ENCODE measurements at regions not wholly inside any gene's neighbourhood (a gene's known extent, or its start where the extent isn't known, plus 50 kb on each side); places are given as distances from the start of the nearest gene placed in this dataset.

GRCh38 chr12:108008163-108008905 is 120.8 kb upstream of the WSCD2 start:
- no peak for TF ChIP-seq CTCF (conservative IDR thresholded peaks at IDR 0.05; ENCODE audit: low read length)
- H3K4me3 ChIP-seq (ENCODE audit: low read length): no peak overlapping the region
- DNase-seq (ENCODE audit: low read depth): no peak

GRCh38 chr12:108009442-108010070 is 119.5 kb upstream of the WSCD2 start:
- TF ChIP-seq CTCF (conservative IDR thresholded peaks at IDR 0.05; ENCODE audit: low read length): no peak
- H3K4me3 ChIP-seq (ENCODE audit: low read length): no peak overlapping the region
- DNase-seq (ENCODE audit: low read depth): no peak

GRCh38 chr12:108016022-108016564 is 113.0 kb upstream of the WSCD2 start:
- TF ChIP-seq CTCF (conservative IDR thresholded peaks at IDR 0.05; ENCODE audit: low read length): no peak
- H3K4me3 ChIP-seq (ENCODE audit: low read length): no peak overlapping the region
- no peak for DNase-seq (ENCODE audit: low read depth)

DNA sequence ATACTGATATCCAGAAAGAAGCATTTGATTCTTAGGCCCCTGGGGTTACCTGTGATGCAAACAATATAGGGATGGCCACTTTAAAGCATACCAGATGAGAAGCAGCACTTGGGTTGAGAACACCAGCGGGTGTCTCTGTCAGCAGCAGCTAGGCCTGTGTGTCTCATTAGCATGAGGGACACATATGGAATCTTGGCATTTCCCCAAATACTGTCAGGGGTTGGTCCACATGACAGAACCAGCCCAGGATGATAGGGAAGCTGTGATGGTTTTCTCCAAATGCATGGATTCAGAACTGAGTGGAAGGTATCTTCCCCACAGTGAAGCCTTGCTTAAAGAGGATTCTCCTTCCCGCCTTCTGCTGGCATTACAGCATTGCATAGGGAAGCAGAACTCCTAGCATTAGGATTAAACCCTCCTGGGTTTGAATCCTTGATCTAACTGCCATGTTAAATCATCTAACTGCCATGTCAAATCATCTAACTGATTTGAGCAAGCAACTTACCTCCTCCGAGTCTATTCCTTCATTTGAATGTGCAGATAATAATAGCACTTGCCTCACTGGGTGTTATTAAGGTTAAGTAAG is 111.5 kb upstream of the WSCD2 start:
- no peak for DNase-seq (ENCODE audit: low read depth)
- H3K4me3 ChIP-seq (ENCODE audit: low read length): no peak overlapping the region
- no peak for TF ChIP-seq CTCF (conservative IDR thresholded peaks at IDR 0.05; ENCODE audit: low read length)

DNA sequence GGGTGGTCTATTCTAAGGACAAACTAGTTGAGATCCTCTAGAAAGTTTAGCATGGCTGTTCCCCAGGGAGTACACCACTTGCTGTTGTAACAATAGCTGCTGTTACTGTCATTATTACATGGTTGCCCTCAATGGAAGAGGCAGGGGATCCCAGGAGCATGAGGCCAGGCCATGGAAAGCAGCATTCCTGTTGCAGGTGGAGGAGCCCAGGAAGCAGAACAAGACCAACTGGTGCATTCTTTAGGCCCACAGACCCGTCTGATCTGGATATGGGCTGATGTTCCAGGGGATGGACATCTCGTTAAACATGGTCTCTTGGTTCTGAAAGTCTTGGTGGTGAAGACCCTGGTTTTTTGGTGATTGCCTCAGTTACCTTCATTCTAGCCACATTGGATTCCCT is 109.2 kb upstream of the WSCD2 start:
- no peak for TF ChIP-seq CTCF (conservative IDR thresholded peaks at IDR 0.05; ENCODE audit: low read length)
- no peak for DNase-seq (ENCODE audit: low read depth)
- H3K4me3 ChIP-seq (ENCODE audit: low read length): no peak overlapping the region

GRCh38 chr12:108021141-108021540 is 107.9 kb upstream of the WSCD2 start:
- H3K4me3 ChIP-seq (ENCODE audit: low read length): no peak overlapping the region
- DNase-seq (ENCODE audit: low read depth): no peak
- TF ChIP-seq CTCF (conservative IDR thresholded peaks at IDR 0.05; ENCODE audit: low read length): no peak
